Activated CD4-positive, alpha-beta T cell treated with anti-CD3 and anti-CD28 coated beads, Interleukin-2, amount 50 U/mL, for 16 hours (primary cell): ENCODE measurements at regions not wholly inside any gene's neighbourhood (a gene's known extent, or its start where the extent isn't known, plus 50 kb on each side); places are given as distances from the start of the nearest gene placed in this dataset.
"Not testable (repeated sequence)": the region's sequence is repeated elsewhere in the genome, so short reads cannot be mapped to it uniquely, and the experiment has no call there.

Source experiments
- DNase-seq: peaks from one replicate; pipeline ENCODE4 v3.0.0-alpha.2; 2020

DNA sequence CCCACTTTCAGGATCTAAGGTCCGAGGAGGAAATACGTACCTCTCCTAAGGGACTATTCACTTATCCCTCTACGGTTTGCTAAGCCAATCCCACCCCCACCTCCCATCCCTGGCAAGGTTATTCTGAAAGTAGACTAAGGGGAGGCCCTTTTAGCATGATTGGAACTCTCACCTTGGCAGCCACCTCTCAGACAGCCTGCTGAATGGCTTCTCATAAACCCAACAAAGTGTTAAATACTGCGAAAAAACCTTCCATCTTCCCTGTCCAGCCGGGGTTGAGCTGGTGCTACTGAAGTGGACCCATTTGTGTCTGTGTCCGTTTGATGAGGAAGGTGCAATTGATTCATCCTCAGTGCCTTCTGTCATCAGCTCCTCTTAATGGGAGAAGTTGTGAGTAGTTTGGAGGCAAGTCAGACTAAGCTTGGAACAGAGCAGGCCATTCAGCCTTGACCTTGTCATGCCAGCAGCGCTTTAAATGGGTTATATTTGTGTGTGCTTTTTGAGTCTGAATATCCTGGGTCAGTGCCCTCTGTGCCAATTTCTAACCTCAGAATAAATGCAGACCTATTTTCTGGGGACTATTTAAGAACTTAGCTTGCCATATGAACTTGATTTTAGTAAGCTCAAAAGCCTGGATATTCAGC is 476.3 kb upstream of the ZNF608 start:
- no peak for DNase-seq

GRCh38 chr5:125225424-125225823 is 479.0 kb upstream of the ZNF608 start:
- no peak for DNase-seq

DNA sequence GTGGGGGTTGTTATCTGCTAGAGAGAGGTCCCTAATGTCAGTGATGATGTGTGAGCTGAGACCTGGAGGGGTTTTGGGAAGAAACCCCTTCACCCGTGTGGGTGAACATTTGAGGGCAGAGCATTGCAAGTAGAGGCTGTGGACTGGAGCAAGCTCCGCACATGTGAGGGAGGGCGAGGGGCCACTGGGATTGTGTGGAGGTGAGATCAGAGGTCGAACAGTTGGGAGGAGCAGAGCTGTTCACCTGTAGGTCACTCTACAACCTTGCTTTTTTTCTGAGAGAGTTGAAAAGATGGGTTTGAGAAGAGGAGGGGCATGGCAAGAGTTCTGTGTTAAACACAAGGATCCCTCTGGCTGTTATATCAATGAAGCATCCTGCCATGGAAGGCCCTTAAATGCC is 480.4 kb upstream of the ZNF608 start:
- no peak for DNase-seq

GRCh38 chr5:125227333-125228095 is 481.1 kb upstream of the ZNF608 start:
- DNase-seq = no peak

DNA sequence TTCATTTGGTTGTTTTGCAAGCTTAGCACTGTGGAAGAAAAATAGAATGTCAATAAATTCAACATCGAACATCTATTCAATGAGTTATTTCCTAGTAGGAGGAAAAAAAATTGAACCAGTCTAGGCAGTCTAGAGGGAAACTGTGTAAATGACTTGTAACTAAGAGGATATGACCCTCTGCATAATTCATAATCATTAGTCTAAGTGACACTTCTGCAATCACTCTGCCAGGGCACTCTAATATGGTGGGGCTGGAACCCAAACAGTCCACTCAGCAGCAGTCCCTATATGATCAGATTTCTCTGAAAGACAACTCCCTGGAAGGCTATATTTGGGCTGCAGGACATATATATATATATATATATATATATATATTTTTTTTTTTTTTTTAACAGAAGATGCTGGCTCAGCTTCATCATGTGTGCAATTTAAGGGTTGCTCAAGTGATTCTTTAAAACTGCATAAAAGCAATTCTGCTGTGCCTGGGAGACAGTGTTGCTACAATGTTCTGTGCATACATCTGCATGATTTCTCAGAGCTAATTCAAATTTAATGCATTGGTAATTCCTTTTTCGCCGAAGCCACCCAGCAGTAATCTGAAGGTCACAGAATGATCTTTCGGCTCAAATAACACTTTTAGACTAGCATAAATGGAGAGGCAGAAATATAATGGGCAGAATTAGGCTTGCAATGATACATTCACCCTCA is 482.1 kb upstream of the ZNF608 start:
- no peak for DNase-seq

- DNase-seq = no peak
Measured at GRCh38 chr5:125229556-125229955, 483.1 kb upstream of the ZNF608 start.

GRCh38 chr5:125232779-125233230 is 486.4 kb upstream of the ZNF608 start:
- no peak for DNase-seq

DNA sequence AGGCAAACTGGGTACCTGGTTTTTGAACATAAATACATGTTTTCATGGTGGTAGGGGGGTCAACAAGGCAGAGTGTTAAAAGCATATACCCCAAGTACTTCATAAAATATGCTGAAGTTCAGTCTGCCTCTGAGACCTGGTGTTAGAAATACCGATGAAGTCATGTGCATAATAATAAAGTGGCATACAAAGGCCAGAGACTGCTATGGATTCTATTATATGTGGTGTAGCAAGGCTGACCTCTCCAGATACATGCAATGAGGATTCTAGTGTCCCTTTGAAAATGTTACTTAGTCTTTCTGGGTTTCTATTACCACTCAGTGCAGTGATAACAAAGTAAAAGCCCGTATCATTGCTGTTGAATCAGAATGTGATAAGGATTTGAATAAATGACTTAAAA is 487.5 kb upstream of the ZNF608 start:
- no peak for DNase-seq

- DNase-seq = no peak
Measured at GRCh38 chr5:125236007-125236406, 489.6 kb upstream of the ZNF608 start.

DNA sequence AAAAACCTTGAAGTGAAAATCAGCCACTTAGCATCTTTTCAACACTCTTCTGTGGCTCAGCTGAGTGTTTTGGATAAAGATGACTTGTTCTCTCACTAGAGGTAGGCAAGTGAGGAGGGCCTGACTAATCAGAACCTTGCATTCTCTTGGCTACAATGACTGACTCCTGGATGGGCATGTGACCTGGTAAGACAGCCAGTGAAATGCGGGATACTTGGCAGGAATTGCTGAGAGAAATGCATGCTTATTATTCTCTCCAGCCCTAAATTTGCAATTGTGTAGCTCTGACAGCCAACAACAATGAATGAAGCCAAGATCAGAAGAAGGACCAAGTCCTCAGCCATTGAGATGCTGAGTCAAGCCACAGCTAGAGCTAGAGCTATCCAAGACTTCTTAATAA is 490.5 kb upstream of the ZNF608 start:
- DNase-seq = no peak

DNA sequence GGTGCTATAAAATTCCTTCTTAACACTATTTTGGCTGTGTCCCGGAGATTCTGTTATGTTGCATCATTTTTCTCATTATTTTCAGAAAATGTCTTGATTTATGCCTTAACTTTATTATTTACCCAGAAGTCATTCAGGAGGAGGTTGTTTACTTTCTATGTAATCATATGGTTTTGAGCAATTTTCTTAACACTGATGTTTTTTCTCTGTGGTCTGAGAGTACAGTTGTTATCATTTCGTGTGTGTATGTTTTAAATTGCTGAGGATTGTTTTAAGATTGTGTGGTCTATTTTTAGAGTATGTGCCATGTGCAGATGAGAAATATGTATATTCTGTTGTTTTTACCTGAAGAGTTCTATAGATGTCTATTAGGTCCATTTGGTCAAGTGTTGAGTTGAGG is 498.1 kb upstream of the ZNF608 start:
- DNase-seq = no peak

DNA sequence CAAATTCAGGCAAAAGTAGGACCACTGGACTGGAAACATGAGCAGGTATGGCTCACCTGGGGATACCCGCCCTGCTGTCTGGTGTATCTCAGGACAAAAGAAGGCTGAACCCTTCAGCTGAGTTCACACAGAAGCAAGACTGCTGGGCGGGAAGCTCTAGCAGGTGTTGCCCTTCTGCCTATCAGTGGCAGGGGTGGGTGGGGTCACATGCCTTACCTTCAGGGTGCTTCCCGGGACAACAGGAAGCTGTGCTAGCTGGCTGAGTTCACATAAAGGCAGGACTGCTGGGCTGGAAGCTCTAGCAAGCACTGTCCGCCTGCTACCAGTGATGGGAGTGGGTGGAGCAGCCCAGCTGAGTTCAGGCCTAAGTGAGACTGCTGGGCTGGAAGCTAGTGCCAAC is 498.8 kb upstream of the ZNF608 start:
- DNase-seq = no peak

- no peak for DNase-seq
Measured at GRCh38 chr5:125249400-125249799, 503.0 kb upstream of the ZNF608 start.

- no peak for DNase-seq
Measured at GRCh38 chr5:125251703-125252102, 505.3 kb upstream of the ZNF608 start.

- not testable (repeated sequence) for DNase-seq
Measured at GRCh38 chr5:125253634-125254033, 507.2 kb upstream of the ZNF608 start.

- DNase-seq = no peak
Measured at GRCh38 chr5:125254267-125254666, 507.8 kb upstream of the ZNF608 start.

GRCh38 chr5:125256296-125256695 is 509.9 kb upstream of the ZNF608 start:
- DNase-seq = no peak

- DNase-seq = no peak
Measured at GRCh38 chr5:125257057-125257972, 510.9 kb upstream of the ZNF608 start.

GRCh38 chr5:125257997-125258396 is 511.6 kb upstream of the ZNF608 start:
- no peak for DNase-seq

- no peak for DNase-seq
Measured at GRCh38 chr5:125258615-125259014, 512.2 kb upstream of the ZNF608 start.

DNA sequence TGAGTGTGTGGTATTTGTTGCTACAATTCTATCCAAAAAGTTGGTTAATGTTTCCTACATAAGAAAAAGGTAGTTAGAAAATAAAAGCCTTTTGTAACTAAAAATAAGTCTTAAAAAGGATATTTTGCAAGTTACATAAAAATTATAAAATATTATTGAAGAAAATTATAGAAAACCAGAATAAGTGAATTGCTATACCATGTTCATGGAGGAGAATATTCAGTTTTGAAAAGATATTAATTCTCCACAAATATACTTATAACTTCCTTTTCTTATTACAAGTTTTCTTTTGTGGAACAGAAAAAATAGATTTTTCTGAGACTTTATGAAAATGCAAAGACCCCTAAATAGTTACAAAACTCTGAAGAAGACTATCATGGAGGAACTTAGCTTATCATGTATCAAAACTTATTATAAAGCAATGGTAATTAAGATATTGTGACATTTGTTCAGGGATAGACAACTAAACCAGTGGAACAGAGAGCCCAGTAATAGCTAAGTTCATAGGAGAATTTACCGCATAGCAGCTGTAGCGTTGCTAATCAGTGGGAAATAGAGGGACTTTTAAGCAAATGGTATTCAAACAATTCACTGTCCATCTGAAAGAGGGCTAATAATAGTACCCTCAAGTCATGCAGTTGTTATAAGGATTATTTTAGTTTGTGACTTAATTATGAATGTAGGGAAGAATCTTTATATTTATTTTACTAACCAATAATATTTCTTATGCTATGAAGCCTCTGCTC is 515.2 kb upstream of the ZNF608 start:
- DNase-seq = no peak

DNA sequence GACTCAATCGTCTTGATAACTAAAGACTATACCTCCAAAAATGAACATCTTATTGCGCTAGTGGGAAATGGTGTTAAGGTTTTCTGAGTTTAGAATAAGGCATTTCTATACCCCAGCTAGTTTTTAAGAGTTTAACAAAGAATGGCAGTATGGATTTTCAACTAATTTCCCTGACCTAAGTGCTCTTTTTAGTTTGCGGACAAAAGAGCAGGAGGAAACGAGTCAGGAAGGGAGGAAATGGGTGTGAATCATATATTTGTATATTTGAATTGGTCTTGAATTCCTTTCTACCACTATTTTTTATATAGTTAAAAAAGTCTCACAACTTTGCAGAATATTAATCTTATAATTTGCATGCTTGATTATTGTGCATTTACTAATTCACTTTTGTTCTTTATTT is 516.3 kb upstream of the ZNF608 start:
- no peak for DNase-seq
